SK-N-DZ (cell line): ENCODE measurements at regions not wholly inside any gene's neighbourhood (a gene's known extent, or its start where the extent isn't known, plus 50 kb on each side); places are given as distances from the start of the nearest gene placed in this dataset.
"Not testable (repeated sequence)": the region's sequence is repeated elsewhere in the genome, so short reads cannot be mapped to it uniquely, and the experiment has no call there.

Experiments used
- DNase-seq: peaks from one replicate; pipeline ENCODE4 v3.0.0-alpha.2; 2015; ENCODE audit warnings: low spot score

GRCh38 chr2:39930175-39930917, 151.3 kb upstream of the THUMPD2 start:
- DNase-seq = no peak

- no peak for DNase-seq
Observed at GRCh38 chr2:39929531-39929930, 150.5 kb upstream of the THUMPD2 start.

DNA sequence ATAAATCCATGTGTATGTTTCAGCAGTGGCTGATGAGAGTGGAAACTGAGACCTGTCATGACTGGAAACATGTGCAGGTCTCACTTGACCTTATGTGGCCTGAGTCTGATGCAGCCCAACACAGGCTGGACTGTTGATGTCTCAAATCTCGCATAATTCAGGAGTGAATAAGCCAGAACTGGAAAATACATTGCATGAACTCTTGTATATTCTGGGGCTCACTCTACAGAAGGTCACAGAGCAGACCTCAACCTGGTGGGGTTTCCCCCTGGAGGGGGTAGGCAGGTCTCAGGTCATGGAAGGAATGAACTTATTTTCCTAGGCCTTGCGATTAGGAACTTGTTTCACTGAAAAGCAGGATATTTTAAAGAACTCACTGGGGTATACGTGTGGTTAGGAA, 146.3 kb upstream of the THUMPD2 start:
- DNase-seq = no peak

DNA sequence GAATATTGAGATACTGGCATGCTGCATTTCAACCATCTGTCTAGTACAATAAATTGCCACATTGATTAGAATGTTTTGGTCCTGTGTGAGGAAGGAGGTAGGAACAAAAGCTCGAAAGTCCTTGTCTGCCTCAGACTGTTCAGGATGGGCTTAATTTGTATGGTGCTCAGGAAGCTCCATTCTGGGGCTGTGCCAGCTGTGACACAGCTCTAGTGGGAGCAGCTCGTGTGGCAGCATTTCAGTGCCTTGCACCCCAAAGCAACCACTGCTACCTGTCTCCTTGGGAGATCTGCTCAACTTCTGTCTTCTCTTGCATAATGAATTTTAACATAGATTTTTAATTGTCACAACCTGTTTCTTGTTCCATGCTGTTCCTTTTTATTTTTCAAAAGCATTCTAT, 144.4 kb upstream of the THUMPD2 start:
- DNase-seq = no peak

DNA sequence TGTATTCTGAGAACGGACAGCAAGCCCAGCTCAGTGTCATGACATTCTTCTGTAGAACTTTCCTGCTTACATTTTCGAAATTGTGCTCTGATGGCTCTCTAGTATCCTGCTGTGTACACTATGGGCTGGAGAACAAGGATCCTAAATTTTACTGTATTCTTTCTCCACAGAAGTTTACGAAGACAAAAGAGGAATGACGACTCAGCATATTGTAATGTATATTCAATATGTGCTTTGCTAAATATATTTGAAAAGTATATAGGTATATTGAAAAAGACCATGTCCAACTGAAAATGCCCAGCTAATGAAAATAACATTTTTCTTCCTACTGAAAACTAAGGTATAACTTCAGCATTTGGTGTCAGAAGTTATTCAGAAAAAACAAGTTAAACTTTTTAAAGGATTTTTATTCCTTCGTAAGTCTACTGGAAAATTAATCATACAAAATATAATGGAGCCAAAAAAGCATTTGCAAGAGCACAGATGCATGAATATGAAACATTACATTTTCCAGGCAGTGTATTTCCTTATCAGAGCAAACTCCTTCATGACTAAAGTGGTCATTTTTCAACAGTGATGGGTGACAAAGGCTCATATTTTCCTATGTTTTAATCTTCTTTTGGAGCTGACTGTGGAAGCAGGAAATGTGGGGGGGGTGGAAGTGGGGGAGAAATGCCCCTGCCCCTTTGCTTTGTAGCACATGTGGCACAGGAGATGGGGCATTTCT, 143.8 kb upstream of the THUMPD2 start:
- no peak for DNase-seq

DNA sequence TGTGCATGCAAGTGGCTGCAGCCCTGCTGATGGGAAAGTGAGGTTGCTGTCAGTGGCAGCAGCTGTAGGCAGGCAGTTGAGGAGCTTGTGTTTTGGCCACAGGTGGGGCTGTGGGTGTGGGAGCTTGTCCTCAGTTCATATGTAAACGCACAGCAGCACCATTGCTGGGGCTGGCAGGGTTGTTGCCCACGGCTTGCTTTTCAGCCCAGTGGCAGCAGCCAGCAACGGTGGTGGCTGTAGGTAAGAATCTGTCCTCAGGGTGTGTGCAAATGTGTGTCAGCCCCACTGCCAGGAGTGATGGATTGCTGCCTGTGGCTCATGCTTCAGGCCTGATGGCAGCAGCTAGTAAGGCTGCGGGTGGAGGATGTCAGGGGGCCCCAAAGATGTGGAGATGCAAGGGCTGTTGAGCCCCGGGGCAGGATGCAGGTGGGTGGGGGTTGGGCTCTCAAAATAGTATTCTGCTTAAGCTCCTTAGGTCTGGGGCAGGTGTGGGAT, 141.3 kb upstream of the THUMPD2 start:
- no peak for DNase-seq

DNA sequence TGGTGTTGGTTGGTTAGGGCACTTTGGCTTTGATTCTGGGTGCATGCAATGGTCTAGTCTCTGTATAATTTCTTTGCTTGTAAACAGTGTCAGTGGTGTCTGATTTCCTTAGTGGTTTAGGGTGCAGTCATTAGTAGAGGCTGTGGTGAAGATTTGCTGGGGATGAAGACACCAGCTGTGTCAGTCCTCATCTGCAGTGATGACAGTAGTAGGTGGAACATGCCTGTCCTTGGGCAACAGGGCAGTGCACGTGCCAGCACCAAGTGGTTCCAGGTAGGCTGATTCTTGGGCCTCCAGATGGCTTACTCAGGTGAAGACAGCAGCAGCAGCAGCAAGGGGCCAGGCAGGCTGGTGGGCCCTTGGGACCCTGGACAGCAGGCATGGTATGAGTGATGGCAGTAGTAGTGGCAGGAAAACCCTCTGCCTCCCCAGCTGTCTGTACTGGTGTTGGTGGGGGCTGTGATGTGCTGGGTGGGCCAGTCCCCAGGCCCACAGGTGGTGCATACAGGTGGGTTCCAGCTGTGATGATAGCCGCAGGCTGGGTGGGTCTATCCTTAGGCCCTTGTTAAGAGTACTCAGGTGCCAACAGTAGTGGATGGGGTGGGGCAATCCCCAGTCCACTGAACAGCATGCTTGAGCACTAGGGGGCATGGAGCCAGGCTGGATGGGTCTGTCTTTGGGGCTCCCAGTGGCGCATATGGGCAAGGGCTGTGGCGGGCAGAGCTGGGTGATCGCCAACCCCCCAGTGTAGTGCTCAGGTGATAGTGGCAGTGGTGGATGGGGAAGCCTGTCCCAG, 140.7 kb upstream of the THUMPD2 start:
- no peak for DNase-seq

GRCh38 chr2:39918886-39919285, 139.8 kb upstream of the THUMPD2 start:
- no peak for DNase-seq

- not testable (repeated sequence) for DNase-seq
Observed at GRCh38 chr2:39917371-39917770, 138.3 kb upstream of the THUMPD2 start.

- DNase-seq = peak; percentile 93
Observed at GRCh38 chr2:39914949-39915348, 135.9 kb upstream of the THUMPD2 start.

GRCh38 chr2:39913648-39914461, 134.8 kb upstream of the THUMPD2 start:
- peak; percentile 80 for DNase-seq

GRCh38 chr2:39902103-39902502, 123.0 kb upstream of the THUMPD2 start:
- no peak for DNase-seq

DNA sequence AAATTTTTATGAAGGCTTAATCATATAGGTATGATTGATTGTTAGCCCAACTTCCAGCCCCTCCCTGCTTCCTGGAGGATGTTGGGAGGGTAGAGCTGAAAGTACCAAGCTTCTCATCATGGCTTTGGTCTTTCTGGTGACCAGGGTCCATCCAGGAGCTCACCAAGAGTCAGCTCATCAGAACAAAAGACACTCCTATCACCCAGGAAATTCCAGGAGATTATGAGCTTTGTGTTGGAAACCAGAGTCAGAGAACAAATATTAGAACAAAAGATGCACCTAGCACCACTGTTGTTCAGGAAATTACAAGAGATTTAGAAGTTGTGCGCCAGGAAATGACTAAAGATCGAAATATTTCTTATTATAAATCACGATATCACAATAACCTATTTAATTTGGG, 119.9 kb upstream of the THUMPD2 start:
- no peak for DNase-seq

DNA sequence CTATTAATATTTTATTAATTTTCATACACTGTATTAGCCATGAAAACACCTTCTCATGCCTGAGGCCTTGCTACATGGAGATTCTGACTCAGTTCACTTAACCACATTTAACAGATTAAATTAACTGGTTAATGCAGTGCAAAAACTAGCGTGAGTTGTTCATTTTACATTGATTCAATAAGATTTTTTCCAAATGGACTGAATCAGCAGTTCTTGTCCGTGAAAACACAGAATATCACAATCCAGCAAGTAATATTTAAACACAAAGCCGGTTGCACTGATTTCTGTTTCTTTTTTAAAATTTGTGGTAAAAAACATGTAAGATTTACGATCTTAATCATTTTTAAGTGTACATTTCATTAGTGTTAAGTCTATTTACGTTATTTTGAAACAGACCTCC, 118.2 kb upstream of the THUMPD2 start:
- DNase-seq = no peak

GRCh38 chr2:39894082-39894481, 115.0 kb upstream of the THUMPD2 start:
- no peak for DNase-seq

DNA sequence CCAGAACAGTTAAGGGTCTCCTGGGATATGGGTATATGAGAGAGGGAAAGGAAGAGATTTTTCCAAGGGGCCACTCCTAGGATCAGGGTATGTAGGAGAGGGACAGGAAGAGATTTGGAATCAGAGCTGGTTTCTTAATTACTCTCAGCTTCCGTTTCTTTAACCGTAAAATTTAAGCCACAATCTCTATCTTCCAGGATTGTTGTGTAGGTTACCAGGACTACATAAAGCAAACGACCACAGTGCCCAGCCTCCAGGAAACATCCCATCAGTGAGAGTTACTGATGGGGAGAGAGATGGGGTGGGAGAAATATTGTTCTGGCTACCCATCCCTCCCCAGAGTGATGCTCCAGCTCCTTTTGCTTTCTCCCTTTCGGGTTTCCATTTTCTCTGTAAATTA, 114.6 kb upstream of the THUMPD2 start:
- DNase-seq = no peak

DNA sequence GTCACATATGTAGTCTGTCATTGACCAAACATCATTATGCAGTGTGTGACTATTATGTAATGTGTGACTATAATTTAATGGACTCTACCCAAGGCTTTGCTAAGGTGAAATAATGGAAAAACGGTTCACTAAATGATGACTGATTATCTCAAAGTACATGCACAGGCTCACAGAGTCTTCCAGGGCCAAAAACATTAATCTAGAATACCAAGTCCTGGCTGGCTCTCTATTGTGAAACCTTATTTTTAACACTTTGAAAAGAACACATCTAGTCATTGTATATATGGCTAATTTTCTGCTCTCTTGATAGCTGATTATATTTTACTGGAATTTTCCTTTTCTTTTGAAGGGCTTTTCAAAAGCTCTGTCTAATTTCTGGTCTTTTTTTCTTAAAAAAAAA, 102.9 kb upstream of the THUMPD2 start:
- DNase-seq = no peak

GRCh38 chr2:39881494-39881893, 102.4 kb upstream of the THUMPD2 start:
- no peak for DNase-seq

GRCh38 chr2:39879001-39879400, 99.9 kb upstream of the THUMPD2 start:
- not testable (repeated sequence) for DNase-seq

DNA sequence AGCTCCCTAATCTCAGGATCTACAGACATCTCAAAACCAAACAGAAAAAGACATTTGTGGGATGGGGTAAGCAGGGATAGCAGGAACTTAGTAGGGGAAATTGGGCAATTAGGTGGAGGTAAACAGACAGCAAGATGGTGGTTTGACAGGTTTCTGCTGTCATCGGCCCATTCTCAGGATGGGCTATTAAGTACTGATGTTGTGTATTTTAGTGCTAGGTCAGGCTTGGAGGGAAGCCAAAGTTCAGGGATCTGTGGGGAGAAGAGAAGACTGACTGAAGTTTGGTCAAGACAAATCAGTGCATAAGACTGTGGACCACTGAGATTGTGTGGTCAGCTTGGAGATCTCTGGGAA, 96.8 kb upstream of the THUMPD2 start:
- DNase-seq = no peak

DNA sequence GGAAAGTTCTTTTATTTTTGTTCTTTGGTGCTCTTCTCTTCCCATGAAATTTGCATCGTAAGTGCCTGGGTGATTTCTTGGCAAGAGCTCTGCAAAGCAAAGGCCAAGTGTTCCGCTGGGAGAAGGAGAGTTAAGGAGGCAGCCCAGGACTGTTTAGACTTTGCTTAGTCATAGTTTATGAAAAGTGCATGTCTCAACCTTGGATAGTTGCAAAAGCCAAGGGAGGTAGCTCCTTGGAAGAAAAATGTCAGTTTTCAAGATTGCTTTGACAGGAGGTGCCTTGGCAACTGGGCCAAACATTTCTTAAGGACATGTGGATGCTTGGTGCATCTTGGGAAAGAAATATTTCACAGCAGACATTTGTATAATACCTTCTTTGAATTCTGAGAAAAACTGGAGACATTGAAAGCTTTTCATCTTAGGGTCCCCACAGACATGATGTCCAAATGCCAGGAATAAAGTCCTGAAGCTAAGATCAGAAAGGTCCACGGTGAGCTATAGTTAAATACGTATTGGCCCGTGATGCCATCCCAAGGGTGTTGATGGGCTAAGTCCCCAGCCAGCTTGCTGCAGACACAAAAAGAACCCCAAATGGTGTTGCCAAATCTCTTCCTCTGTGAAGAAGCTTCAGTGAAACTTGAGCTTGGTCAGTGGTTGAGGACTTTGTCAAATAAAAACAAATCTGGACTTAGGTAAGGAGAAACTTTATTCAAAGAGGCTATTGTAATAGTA, 96.3 kb upstream of the THUMPD2 start:
- no peak for DNase-seq
